BLaER1 (cell line): ENCODE measurements at regions not wholly inside any gene's neighbourhood (a gene's known extent, or its start where the extent isn't known, plus 50 kb on each side); places are given as distances from the start of the nearest gene placed in this dataset.

Experiments used
- H3K27ac ChIP-seq: shearing (Covaris generic); formaldehyde crosslinking; 2 replicates; pipeline ENCODE4 v1.8.1; 2022
- H3K27me3 ChIP-seq: shearing (Covaris generic); formaldehyde crosslinking; 2 replicates; pipeline ENCODE4 v1.8.1; 2022
- H3K36me3 ChIP-seq: shearing (Covaris generic); formaldehyde crosslinking; 2 replicates; pipeline ENCODE4 v1.8.1; 2022
- H3K4me1 ChIP-seq: shearing (Covaris generic); formaldehyde crosslinking; 2 replicates; pipeline ENCODE4 v1.8.1; 2022
- H3K4me2 ChIP-seq: shearing (Covaris generic); formaldehyde crosslinking; 2 replicates; pipeline ENCODE4 v1.8.1; 2022
- H3K4me3 ChIP-seq: shearing (Covaris generic); formaldehyde crosslinking; 2 replicates; pipeline ENCODE4 v1.8.1; 2022
- H3K9ac ChIP-seq: shearing (Covaris generic); formaldehyde crosslinking; 2 replicates; pipeline ENCODE4 v1.8.1; 2022
- H3K9me3 ChIP-seq: shearing (Covaris generic); formaldehyde crosslinking; 2 replicates; pipeline ENCODE4 v1.8.1; 2022
- H4K20me1 ChIP-seq: shearing (Covaris generic); formaldehyde crosslinking; 2 replicates; pipeline ENCODE4 v1.8.1; 2022
- Cebpa-rat ChIP-seq: shearing (Covaris generic); IDR thresholded peaks from 2 replicates; pipeline ENCODE4 v1.8.1; 2022

DNA sequence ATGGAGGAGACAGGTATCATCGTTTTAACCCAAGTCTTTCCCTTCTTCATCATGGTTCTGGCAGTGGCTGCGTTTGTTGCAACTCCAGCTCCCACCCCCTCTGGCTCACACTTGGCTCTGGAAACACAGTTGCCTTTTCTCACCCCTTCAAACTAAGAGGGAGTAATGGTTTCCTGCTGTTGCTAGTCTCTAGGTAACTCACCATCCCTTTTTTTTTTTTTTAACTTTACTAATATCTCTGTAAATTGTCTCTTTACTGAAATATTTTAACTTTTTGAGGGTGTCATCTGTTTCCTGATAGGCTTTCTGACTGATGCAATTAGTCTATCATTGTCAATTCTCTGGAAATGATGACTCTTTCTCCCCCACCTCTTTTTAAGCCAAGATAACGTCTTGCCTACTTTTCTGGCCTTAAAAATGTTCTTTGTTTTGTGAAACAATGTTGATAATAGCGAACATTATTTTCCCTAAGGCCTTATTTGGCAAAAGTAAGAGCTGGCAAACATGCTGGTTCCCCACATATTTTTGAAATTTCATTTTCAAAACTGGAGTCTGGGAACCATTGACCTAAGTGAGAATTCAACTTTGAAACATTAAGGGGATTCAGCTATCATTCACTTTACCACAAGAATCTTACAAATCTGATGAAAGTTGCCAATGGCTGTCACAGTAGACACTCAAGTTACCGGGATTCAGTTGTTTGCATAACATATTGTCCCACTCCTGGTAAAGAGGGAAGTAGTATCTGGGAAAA lies 85.3 kb downstream of the LEPR start:
- no peak for TF ChIP-seq Cebpa-rat
- Histone ChIP-seq H3K9ac (no peak overlapping the region), H3K36me3 (no peaks in the 10 kb centered on the region), H3K4me3 (no peak overlapping the region), H3K27me3 (no peaks in the 10 kb centered on the region), H4K20me1 (no peaks in the 10 kb centered on the region), H3K4me1 (no peaks in the 10 kb centered on the region), H3K9me3 (no peaks in the 10 kb centered on the region), H3K27ac (no peak overlapping the region), H3K4me2 (no peak overlapping the region)

DNA sequence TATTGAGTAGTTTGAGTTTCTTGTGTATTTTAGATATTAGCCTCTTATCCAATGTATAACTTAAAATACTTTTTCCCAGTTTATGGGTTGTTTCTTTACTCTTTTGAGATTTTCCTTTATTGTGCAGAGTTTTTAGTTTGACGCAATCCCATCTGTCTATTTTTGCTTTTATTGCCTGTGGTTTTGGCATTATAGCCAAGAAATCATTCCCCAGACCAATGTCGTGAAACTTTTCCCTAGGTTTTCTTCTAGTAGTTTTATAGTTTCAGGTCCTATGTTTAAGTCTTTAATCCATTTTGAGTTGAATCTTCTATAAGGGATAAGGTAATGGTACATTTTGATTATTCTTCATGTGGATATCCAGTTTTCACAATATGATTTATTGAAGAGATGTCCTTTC lies 87.6 kb downstream of the LEPR start:
- H3K36me3 ChIP-seq = no peaks in the 10 kb centered on the region
- H4K20me1 ChIP-seq = no peaks in the 10 kb centered on the region
- no peaks in the 10 kb centered on the region for H3K9me3 ChIP-seq
- no peak for TF ChIP-seq Cebpa-rat
- no peak overlapping the region for H3K9ac ChIP-seq
- H3K27ac ChIP-seq = no peak overlapping the region
- H3K4me1 ChIP-seq = no peaks in the 10 kb centered on the region
- no peak overlapping the region for H3K4me2 ChIP-seq
- H3K4me3 ChIP-seq = no peak overlapping the region
- no peaks in the 10 kb centered on the region for H3K27me3 ChIP-seq

DNA sequence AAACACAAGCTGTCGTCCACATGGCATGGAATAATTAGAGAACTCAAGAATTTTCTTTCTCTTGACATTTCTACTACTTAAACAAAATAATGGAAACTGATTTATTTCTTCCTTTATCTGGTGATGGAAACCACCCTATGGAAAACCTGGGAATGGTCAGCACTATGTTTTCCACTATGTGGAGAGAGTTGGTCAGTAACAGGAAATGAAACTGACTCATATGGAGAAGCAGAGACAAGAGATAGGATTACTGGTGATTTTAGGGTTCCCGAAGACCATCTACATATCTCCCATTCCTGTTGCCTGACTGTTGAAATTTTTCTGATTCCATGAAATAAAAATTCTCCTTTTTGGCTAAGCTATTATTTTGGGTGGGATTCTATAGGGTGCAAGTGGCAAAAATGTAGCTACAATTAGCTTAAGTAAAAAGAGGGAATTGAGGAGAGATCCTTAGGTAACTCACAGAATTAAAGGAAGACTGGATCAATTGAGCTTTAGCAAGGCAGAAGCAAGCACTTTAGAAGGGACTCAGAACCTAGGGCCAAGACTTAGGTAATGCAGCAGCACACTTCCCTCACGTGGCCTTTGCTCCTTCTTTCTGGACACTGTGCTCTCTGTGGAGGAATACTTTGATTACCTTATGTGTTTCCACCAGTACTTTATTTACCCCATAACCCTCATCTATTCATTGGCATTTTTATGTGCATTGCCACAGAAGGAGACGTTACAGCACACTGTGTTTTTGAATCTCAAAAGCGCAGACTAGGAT lies 89.6 kb downstream of the LEPR start:
- H3K9ac ChIP-seq = no peak overlapping the region

DNA sequence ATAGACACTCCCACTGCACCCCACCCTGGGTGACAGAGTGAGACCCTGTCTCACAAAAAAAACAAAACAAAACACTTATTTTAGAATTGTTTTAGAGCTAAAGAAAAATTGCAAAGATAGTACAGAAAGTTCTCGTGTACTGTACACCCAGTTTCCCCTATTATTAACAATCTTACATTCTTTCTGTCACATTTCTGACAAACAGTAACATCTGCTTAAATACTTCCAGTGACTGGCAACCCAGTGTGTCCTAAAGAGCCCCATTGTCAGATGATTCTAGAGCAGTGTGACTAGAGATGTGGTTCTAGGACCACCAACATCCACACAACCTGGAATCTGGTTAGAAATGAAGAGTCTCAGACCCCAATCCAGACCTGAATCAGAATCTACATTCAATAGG lies 90.5 kb downstream of the LEPR start:
- H3K4me2 ChIP-seq = no peak overlapping the region
- H3K9me3 ChIP-seq = no peaks in the 10 kb centered on the region
- H3K27me3 ChIP-seq = no peaks in the 10 kb centered on the region
- H3K4me1 ChIP-seq = no peaks in the 10 kb centered on the region
- TF ChIP-seq Cebpa-rat = no peak
- H3K4me3 ChIP-seq = no peak overlapping the region
- no peak overlapping the region for H3K9ac ChIP-seq
- no peaks in the 10 kb centered on the region for H4K20me1 ChIP-seq
- H3K27ac ChIP-seq = no peak overlapping the region
- H3K36me3 ChIP-seq = no peaks in the 10 kb centered on the region

More for the DNA sequence above, 89.6 kb downstream of the LEPR start:
- Histone ChIP-seq H3K4me2 (no peak overlapping the region), H3K4me1 (no peaks in the 10 kb centered on the region), H4K20me1 (no peaks in the 10 kb centered on the region), H3K27me3 (no peaks in the 10 kb centered on the region), H3K4me3 (no peak overlapping the region), H3K9me3 (no peaks in the 10 kb centered on the region), H3K36me3 (no peaks in the 10 kb centered on the region), H3K27ac (no peak overlapping the region)
- TF ChIP-seq Cebpa-rat = no peak

DNA sequence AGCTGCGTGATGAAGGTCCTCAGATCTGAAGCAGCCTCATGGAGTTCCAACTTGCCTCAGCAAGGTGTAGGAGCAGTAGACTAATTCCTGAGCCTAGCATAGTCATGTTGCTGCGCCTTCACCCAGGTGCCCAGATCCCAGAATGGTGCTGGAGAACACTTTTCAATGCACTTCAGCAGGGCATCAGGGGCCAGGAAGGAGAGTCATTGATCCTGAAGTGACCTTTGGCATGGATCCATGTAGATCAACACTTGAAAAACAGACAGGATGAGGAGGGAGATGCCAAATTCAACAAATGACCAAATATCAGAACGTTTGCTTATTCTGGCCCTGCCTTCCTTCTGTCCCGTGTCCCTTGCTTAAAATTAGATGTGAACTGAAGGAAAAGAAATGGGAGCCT lies 91.9 kb downstream of the LEPR start:
- Histone ChIP-seq H4K20me1 (no peaks in the 10 kb centered on the region), H3K27ac (no peak overlapping the region), H3K36me3 (no peaks in the 10 kb centered on the region), H3K4me2 (no peak overlapping the region), H3K9ac (no peak overlapping the region), H3K9me3 (no peaks in the 10 kb centered on the region), H3K27me3 (no peaks in the 10 kb centered on the region), H3K4me3 (no peak overlapping the region), H3K4me1 (no peaks in the 10 kb centered on the region)
- TF ChIP-seq Cebpa-rat = no peak

DNA sequence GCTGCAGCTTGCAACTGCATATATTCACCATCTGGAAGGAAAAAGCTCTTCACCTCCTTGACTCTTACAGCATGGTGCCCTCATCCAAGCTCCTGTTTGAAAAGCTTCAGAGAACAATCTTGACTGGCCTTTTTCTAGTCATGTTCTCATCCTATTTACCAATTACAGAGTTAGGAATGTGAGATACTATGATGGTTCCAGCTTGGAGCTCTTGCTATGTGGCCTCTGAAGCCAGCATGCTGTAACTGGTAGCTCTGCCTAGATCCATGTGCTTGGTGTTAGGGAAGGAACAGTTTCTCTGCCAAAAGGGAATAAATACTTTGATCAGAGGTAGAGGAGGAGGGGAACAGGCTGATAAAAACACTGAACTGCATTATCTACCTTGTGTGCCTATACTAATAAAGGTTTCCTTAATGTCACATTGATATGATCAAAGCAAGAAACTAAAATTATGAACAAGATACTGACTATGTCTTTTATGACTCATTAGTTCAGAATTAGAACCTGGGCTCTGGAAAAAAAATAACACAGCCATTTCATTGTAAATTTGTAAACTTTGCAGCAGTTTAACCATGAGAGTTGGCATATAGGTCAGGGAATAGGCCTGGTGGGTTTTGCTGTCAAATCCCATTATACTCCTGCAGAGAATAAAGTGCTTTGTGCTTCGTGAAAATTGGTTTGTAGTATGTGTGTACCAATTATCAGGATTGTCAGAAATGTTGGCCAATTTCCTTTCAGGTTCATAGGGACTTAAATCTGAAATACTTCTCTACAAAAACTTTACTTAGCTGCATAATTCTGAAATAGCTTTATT lies 92.7 kb downstream of the LEPR start:
- no peak overlapping the region for H3K4me2 ChIP-seq
- H3K9ac ChIP-seq = no peak overlapping the region
- no peaks in the 10 kb centered on the region for H3K4me1 ChIP-seq
- TF ChIP-seq Cebpa-rat = no peak
- H3K27me3 ChIP-seq = no peaks in the 10 kb centered on the region
- H3K4me3 ChIP-seq = no peak overlapping the region
- H3K9me3 ChIP-seq = no peaks in the 10 kb centered on the region
- no peaks in the 10 kb centered on the region for H4K20me1 ChIP-seq
- H3K36me3 ChIP-seq = no peaks in the 10 kb centered on the region
- H3K27ac ChIP-seq = no peak overlapping the region

DNA sequence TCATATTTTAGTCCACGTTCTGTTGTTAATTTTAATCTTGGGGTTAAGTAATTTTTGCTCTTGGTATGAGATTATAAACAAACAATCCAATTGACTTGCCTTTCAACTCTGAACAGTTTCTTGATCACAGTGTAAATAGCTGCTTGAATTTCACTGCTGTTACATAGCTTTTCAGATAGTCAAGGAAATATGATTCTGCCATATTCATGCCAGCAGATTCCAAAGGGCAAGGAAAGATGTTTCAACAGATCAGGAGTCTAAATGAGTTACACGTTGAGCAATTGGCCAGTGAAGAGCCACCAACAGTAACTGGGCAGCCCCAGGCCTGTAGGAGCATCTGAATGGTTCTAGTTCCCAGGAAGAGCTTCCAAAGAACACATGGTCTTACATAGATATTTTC lies 93.6 kb downstream of the LEPR start:
- Histone ChIP-seq H3K36me3 (no peaks in the 10 kb centered on the region), H3K9me3 (no peaks in the 10 kb centered on the region), H3K4me1 (no peaks in the 10 kb centered on the region), H3K27ac (no peak overlapping the region), H3K9ac (no peak overlapping the region), H3K4me3 (no peak overlapping the region), H3K4me2 (no peak overlapping the region), H3K27me3 (no peaks in the 10 kb centered on the region), H4K20me1 (no peaks in the 10 kb centered on the region)
- no peak for TF ChIP-seq Cebpa-rat

DNA sequence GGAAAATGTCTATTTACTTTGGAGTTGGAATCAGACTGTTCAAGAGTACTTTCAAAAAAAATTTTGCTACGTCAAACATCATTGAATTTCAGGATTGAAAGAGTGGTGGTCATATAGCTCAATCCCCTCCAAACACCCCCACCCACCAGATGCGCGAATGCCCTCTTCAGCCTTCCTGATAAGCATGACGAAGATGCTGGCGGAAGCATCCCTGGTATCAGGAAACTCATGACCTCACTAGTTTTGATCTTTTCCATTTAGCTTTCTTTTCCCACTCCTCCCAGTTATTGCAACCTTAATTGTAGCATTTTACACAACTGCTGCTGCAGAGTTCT lies 104.4 kb downstream of the LEPR start:
- H3K9me3 ChIP-seq = peaks cover 7% of the 10 kb centered on the region
- H4K20me1 ChIP-seq = no peaks in the 10 kb centered on the region
- no peaks in the 10 kb centered on the region for H3K4me1 ChIP-seq
- no peaks in the 10 kb centered on the region for H3K36me3 ChIP-seq
- TF ChIP-seq Cebpa-rat = no peak
- no peak overlapping the region for H3K4me3 ChIP-seq
- H3K4me2 ChIP-seq = no peak overlapping the region
- no peak overlapping the region for H3K27ac ChIP-seq
- H3K9ac ChIP-seq = no peak overlapping the region
- no peaks in the 10 kb centered on the region for H3K27me3 ChIP-seq

DNA sequence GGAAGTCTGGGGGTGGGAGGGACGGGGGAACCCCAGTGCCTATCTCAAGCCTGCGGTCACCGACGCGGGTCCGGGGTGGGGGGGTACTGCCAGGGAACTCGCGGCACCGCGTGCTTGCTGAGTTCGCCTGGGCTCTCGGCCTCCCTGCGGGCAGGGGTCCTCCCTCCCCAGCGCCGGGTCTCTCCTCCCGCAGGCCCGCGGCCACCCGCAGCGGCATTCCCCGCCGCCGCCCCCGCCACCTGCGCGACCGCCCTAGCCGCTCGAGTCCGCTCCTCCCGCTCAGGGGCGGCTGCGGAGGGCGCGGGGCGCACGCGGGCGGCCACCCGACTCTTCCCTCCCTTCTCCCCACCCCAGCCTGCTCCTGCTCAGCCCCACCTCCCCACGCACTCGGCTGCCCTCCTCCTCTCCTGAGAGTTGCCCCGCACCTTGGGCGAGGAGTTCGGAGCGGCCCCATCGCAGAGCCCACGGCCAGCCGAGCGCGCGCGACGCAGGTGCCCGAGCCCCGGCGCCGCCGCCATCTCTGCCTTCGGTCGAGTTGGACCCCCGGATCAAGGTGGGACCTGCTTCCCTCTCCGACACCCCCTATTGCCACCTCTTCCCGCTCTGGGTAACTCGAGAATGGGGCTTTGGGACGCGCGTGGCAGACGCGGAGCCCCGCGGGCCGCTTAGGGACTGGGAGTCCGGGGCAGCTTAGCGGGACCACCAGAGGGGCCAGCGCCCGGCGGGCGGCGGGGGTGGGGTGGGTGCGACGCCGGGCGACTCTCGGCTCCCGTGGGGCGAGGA lies 105.0 kb downstream of the LEPR start:
- Histone ChIP-seq H3K4me3 (no peak overlapping the region), H3K4me1 (no peaks in the 10 kb centered on the region), H3K9me3 (peaks cover 7% of the 10 kb centered on the region), H3K9ac (no peak overlapping the region), H3K27me3 (no peaks in the 10 kb centered on the region), H3K27ac (no peak overlapping the region), H3K4me2 (no peak overlapping the region), H4K20me1 (no peaks in the 10 kb centered on the region), H3K36me3 (no peaks in the 10 kb centered on the region)
- no peak for TF ChIP-seq Cebpa-rat
